ENCODE measurements at regions not wholly inside any gene's neighbourhood (a gene's known extent, or its start where the extent isn't known, plus 50 kb on each side); places are given as distances from the start of the nearest gene placed in this dataset.

GRCh38 chr3:182636646-182637045 lies 156.7 kb upstream of the ATP11B start:
- Histone ChIP-seq H3K27ac (ENCODE audit: low read depth in 2 of 2, low read length in 1 of 2) (no peak overlapping the region), H4K20me1 (ENCODE audit: insufficient read depth) (no peaks in the 10 kb centered on the region), H3K4me1 (ENCODE audit: control insufficient read depth in 1 of 2, insufficient read depth in 2 of 2, low read depth in 1 of 2, low read length in 1 of 2) (no peaks in the 10 kb centered on the region), H3K9ac (no peak overlapping the region), H3K9me2 (no peaks in the 10 kb centered on the region), H3K79me2 (ENCODE audit: insufficient read depth) (no peaks in the 10 kb centered on the region), H3K27me3 (ENCODE audit: insufficient read depth) (no peaks in the 10 kb centered on the region), H3F3A (replicated peaks; ENCODE audit: insufficient read depth) (no peaks in the 10 kb centered on the region), H2AFZ (ENCODE audit: low read depth) (no peak overlapping the region), H3K9me3 (no peaks in the 10 kb centered on the region), H3K36me3 (replicated peaks in 1 of 2; ENCODE audit: control insufficient read depth in 1 of 2, insufficient read depth in 2 of 2, low read length in 1 of 2) (no peaks in the 10 kb centered on the region), H3K4me3 (ENCODE audit: low read depth in 2 of 2, low read length in 1 of 2) (no peak overlapping the region), H3K4me2 (no peak overlapping the region)
- CTCF ChIA-PET, result interaction anchor here (0.7 to 1.4 kb wide), 4 partner anchors 12 to 47 kb away, joined by 3 to 5 read pairs (median 4); no protein-coding TSS in a partner anchor
- DNase-seq, result no peak
- POLR2A ChIA-PET, result no interaction called here
- TF ChIP-seq PBX3 (IDR thresholded peaks at IDR 0.05) (no peak), CTCF (IDR thresholded peaks at IDR 0.05) (no peak), GABPA (IDR thresholded peaks at IDR 0.05; ENCODE audit: low read depth) (no peak), GATA2 (CRISPR knock-in tag; IDR thresholded peaks at IDR 0.05) (no peak), USF1 (IDR thresholded peaks at IDR 0.05; ENCODE audit: borderline replicate concordance, low read depth) (no peak), FOXM1 (IDR thresholded peaks at IDR 0.05; ENCODE audit: low read depth) (no peak), EZH2phosphoT487 (IDR thresholded peaks at IDR 0.05; ENCODE audit: borderline replicate concordance, low read depth) (no peak)
- 21% methylated on average over 1 of the region's 1 CpG for WGBS (ENCODE audit: low lambda C conversion rate)

- TF ChIP-seq GATA2 (CRISPR knock-in tag; IDR thresholded peaks at IDR 0.05) (no peak), YY1 (IDR thresholded peaks at IDR 0.05; ENCODE audit: low read depth) (no peak), SMC3 (IDR thresholded peaks at IDR 0.05; ENCODE audit: low read depth, low read length) (no peak), RAD21 (IDR thresholded peaks at IDR 0.05; ENCODE audit: low read length) (no peak)
- no peak overlapping the region for H3K9ac ChIP-seq
- H4K20me1 ChIP-seq (ENCODE audit: insufficient read depth), result no peaks in the 10 kb centered on the region
- no peaks in the 10 kb centered on the region for H3K79me2 ChIP-seq (ENCODE audit: insufficient read depth)
- no peaks in the 10 kb centered on the region for H3K27me3 ChIP-seq (ENCODE audit: insufficient read depth)
- H3K4me2 ChIP-seq, result no peak overlapping the region
- no peaks in the 10 kb centered on the region for H3K9me2 ChIP-seq
- POLR2A ChIA-PET, result no interaction called here
- no peaks in the 10 kb centered on the region for H3K9me3 ChIP-seq
- H3K4me3 ChIP-seq (ENCODE audit: low read depth in 2 of 2, low read length in 1 of 2), result no peak overlapping the region
- CTCF ChIA-PET, result interaction anchor here (1.0 to 1.4 kb wide), 2 partner anchors 11 to 15 kb away, joined by 3 to 5 read pairs; no protein-coding TSS in a partner anchor
- no peaks in the 10 kb centered on the region for H3K4me1 ChIP-seq (ENCODE audit: control insufficient read depth in 1 of 2, insufficient read depth in 2 of 2, low read depth in 1 of 2, low read length in 1 of 2)
- no peak overlapping the region for H2AFZ ChIP-seq (ENCODE audit: low read depth)
- no peak for DNase-seq
- no peak overlapping the region for H3K27ac ChIP-seq (ENCODE audit: low read depth in 2 of 2, low read length in 1 of 2)
- no peaks in the 10 kb centered on the region for H3F3A ChIP-seq (replicated peaks; ENCODE audit: insufficient read depth)
- WGBS (ENCODE audit: low lambda C conversion rate), result 16% methylated on average over 2 of the region's 2 CpGs
- H3K36me3 ChIP-seq (replicated peaks in 1 of 2; ENCODE audit: control insufficient read depth in 1 of 2, insufficient read depth in 2 of 2, low read length in 1 of 2), result no peaks in the 10 kb centered on the region
Measured at GRCh38 chr3:182637350-182638110, 155.8 kb upstream of the ATP11B start.

Measured in SK-N-SH (cell line).